Smooth muscle cell (in vitro differentiated cells): ENCODE measurements at regions not wholly inside any gene's neighbourhood (a gene's known extent, or its start where the extent isn't known, plus 50 kb on each side); places are given as distances from the start of the nearest gene placed in this dataset.
"Not testable (repeated sequence)": the region's sequence is repeated elsewhere in the genome, so short reads cannot be mapped to it uniquely, and the experiment has no call there.

Source experiments
- DNase-seq: peaks from one replicate; lab custom pipeline; 2025; ENCODE audit not compliant: unreplicated experiment; lab: John Stamatoyannopoulos, UW
- H2AFZ ChIP-seq: fragments of 200-600 bp; sonication (generic); 2 replicates; pipeline ENCODE4 v1.6.0; 2016; ENCODE audit warnings: antibody characterized with exemption, low read depth, mild to moderate bottlenecking
- H3F3A ChIP-seq: fragments of 200-600 bp; sonication (generic); 2 replicates; pipeline ENCODE4 v1.6.0; 2017; ENCODE audit warnings: antibody characterized with exemption, low read depth
- H3K27ac ChIP-seq: fragments of 200-600 bp; sonication (generic); 2 replicates; pipeline ENCODE4 v1.5.1; 2016; ENCODE audit warnings: low read depth, mild to moderate bottlenecking
- H3K27me3 ChIP-seq: fragments of 200-600 bp; sonication (generic); 2 replicates; pipeline ENCODE4 v1.6.1; 2016; ENCODE audit warnings: low read depth, mild to moderate bottlenecking
- H3K36me3 ChIP-seq: fragments of 200-600 bp; sonication (generic); 2 replicates; pipeline ENCODE4 v1.5.1; 2016; ENCODE audit warnings: low read depth
- H3K4me1 ChIP-seq: fragments of 200-600 bp; sonication (generic); 2 replicates; pipeline ENCODE4 v1.5.1; 2016; ENCODE audit warnings: low read depth
- H3K4me2 ChIP-seq: fragments of 200-600 bp; sonication (generic); 2 replicates; pipeline ENCODE4 v1.6.0; 2016; ENCODE audit warnings: mild to moderate bottlenecking
- H3K4me3 ChIP-seq: fragments of 200-600 bp; sonication (generic); 2 replicates; pipeline ENCODE4 v1.5.1; 2016; ENCODE audit warnings: mild to moderate bottlenecking
- H3K79me2 ChIP-seq: fragments of 200-600 bp; sonication (generic); 2 replicates; pipeline ENCODE4 v1.6.0; 2016; ENCODE audit warnings: low read depth, mild to moderate bottlenecking
- H3K9ac ChIP-seq: fragments of 200-600 bp; sonication (generic); 2 replicates; pipeline ENCODE4 v1.6.0; 2016; ENCODE audit warnings: low read depth
- H3K9me3 ChIP-seq: fragments of 200-600 bp; sonication (generic); replicated peaks from 2 replicates; pipeline ENCODE4 v1.5.1; 2016; ENCODE audit warnings: low read depth
- H4K20me1 ChIP-seq: fragments of 200-600 bp; sonication (generic); 2 replicates; pipeline ENCODE4 v1.6.0; 2016; ENCODE audit warnings: low read depth
- whole genome bisulfite sequencing: methylation state at CpG from one replicate; pipeline ENCODE4 v1.1.7; 2016; ENCODE audit warnings: low lambda C conversion rate; 5-methylcytosine and 5-hydroxymethylcytosine counted together
- TF ChIP-seq, protein P1 (sequence below): fragments of 200-600 bp; sonication (generic); IDR thresholded peaks from 2 replicates; pipeline ENCODE4 v1.5.1; 2017; ENCODE audit warnings: borderline replicate concordance, mild to moderate bottlenecking, antibody characterized with exemption; ENCODE audit not compliant: insufficient read depth, poor library complexity, severe bottlenecking

DNA sequence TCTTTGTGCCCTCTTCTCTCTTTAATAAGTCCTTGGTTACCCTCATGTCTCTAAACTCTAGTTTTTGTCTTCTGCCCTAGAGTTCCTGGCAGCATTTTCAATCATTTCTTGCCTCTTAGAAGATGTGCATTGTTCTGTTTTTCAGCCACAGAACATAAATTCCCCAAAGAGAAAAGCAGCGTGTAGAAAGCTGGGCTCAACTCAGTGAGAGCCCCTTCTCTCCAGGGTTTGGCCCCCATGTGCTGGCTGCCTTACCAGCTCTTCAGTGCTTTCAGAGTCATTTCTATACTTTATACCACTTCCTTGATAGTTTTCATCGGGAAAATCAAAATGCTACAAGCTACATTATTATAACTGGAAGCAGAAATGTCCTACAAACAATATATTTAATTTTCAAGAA lies 369.1 kb upstream of the GRM7 start:
- Histone ChIP-seq H3K79me2 (no peaks in the 10 kb centered on the region), H4K20me1 (no peaks in the 10 kb centered on the region), H3K4me2 (peak overlapping the region; percentile 54), H3K4me1 (no peaks in the 10 kb centered on the region), H3K4me3 (no peak overlapping the region), H3K9ac (no peak overlapping the region), H3K27ac (no peak overlapping the region), H3K9me3 (no peaks in the 10 kb centered on the region), H3K27me3 (no peaks in the 10 kb centered on the region), H3K36me3 (no peaks in the 10 kb centered on the region), H2AFZ (no peak overlapping the region), H3F3A (no peaks in the 10 kb centered on the region)
- DNase-seq = no peak
- TF ChIP-seq, protein P1, sequence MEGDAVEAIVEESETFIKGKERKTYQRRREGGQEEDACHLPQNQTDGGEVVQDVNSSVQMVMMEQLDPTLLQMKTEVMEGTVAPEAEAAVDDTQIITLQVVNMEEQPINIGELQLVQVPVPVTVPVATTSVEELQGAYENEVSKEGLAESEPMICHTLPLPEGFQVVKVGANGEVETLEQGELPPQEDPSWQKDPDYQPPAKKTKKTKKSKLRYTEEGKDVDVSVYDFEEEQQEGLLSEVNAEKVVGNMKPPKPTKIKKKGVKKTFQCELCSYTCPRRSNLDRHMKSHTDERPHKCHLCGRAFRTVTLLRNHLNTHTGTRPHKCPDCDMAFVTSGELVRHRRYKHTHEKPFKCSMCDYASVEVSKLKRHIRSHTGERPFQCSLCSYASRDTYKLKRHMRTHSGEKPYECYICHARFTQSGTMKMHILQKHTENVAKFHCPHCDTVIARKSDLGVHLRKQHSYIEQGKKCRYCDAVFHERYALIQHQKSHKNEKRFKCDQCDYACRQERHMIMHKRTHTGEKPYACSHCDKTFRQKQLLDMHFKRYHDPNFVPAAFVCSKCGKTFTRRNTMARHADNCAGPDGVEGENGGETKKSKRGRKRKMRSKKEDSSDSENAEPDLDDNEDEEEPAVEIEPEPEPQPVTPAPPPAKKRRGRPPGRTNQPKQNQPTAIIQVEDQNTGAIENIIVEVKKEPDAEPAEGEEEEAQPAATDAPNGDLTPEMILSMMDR = no peak
- 95% methylated on average over 2 of the region's 2 CpGs for WGBS

DNA sequence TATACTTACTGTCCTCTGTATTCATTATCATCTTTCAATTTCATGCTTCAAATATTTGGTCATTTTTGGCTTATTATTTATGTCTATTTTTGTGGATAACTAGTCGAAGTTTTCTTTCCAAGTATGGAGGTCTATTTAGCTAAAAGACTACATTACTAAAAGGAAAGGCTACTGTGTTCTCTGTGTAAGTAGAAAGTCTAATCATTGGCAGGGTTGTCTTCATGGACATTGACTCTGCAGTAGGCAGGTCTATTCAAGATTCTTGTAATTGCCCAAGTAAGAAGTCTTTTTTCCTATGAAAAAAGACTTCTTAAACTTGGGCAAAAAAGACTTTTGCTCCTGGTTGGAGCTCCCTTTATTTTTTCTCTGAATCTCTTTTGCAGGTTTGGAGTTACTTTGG lies 368.6 kb upstream of the GRM7 start:
- H3K4me1 ChIP-seq = no peaks in the 10 kb centered on the region

DNA sequence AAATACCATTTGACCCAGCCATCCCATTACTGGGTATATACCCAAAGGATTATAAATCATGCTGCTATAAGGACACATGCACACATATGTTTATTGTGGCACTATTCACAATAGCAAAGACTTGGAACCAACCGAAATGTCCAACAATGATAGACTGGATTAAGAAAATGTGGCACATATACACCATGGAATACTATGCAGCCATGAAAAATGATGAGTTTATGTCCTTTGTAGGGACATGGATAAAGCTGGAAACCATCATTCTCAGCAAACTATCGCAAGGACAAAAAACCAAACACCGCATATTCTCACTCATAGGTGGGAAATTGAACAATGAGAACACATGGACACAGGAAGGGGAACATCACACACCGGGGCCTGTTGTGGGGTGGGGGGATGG lies 362.0 kb upstream of the GRM7 start:
- not testable (repeated sequence) for H3K27me3 ChIP-seq, H3K4me3 ChIP-seq, H3K9me3 ChIP-seq, DNase-seq, H3K36me3 ChIP-seq, H3K79me2 ChIP-seq, H4K20me1 ChIP-seq, H2AFZ ChIP-seq, H3K9ac ChIP-seq, H3F3A ChIP-seq, H3K27ac ChIP-seq, H3K4me2 ChIP-seq, H3K4me1 ChIP-seq
- 91% methylated on average over 3 of the region's 4 CpGs for WGBS

More for the DNA sequence above, 368.6 kb upstream of the GRM7 start:
- no peak overlapping the region for H3K27ac ChIP-seq
- no peaks in the 10 kb centered on the region for H4K20me1 ChIP-seq
- no peak overlapping the region for H3K4me3 ChIP-seq
- H3F3A ChIP-seq = no peaks in the 10 kb centered on the region
- WGBS = 78% methylated on average over 1 of the region's 1 CpG
- no peaks in the 10 kb centered on the region for H3K9me3 ChIP-seq
- TF ChIP-seq, protein P1 = no peak
- H2AFZ ChIP-seq = no peak overlapping the region
- no peaks in the 10 kb centered on the region for H3K79me2 ChIP-seq
- H3K9ac ChIP-seq = no peak overlapping the region
- no peak overlapping the region for H3K4me2 ChIP-seq
- DNase-seq = no peak
- no peaks in the 10 kb centered on the region for H3K27me3 ChIP-seq
- H3K36me3 ChIP-seq = no peaks in the 10 kb centered on the region

DNA sequence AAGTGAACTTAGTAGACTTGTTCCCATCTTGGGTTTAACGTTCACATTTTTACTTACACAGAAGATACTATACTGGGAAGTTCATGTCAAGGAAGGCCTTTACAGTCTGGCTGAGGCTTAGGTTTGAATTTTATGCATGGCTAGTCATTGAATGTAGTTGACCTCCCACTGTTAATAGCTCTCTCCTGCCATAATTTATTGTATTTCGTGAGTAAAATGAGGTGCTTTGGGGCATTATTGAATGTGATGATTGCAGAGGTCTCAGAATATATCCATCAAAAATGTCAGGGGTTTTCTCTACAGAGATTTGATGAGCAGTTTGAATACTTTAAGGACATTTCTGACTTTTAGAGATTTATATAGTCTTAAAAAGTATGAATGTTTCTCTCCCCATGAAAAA lies 356.6 kb upstream of the GRM7 start:
- no peaks in the 10 kb centered on the region for H4K20me1 ChIP-seq
- no peak for DNase-seq
- no peak overlapping the region for H3K4me2 ChIP-seq
- no peak overlapping the region for H3K4me3 ChIP-seq
- no peaks in the 10 kb centered on the region for H3K36me3 ChIP-seq
- TF ChIP-seq, protein P1 = no peak
- H3K9ac ChIP-seq = no peak overlapping the region
- 70% methylated on average over 2 of the region's 2 CpGs for WGBS
- H3K27ac ChIP-seq = no peak overlapping the region
- H2AFZ ChIP-seq = no peak overlapping the region
- H3F3A ChIP-seq = no peaks in the 10 kb centered on the region
- H3K79me2 ChIP-seq = no peaks in the 10 kb centered on the region
- no peaks in the 10 kb centered on the region for H3K27me3 ChIP-seq
- no peaks in the 10 kb centered on the region for H3K4me1 ChIP-seq
- H3K9me3 ChIP-seq = no peaks in the 10 kb centered on the region
